GM19240 (cell line): ENCODE measurements at regions not wholly inside any gene's neighbourhood (a gene's known extent, or its start where the extent isn't known, plus 50 kb on each side); places are given as distances from the start of the nearest gene placed in this dataset.

ENCODE experiments used
- DNase-seq: peaks from one replicate; pipeline ENCODE4 v3.0.0; 2011; ENCODE audit warnings: low spot score; ENCODE audit not compliant: insufficient read length

DNA sequence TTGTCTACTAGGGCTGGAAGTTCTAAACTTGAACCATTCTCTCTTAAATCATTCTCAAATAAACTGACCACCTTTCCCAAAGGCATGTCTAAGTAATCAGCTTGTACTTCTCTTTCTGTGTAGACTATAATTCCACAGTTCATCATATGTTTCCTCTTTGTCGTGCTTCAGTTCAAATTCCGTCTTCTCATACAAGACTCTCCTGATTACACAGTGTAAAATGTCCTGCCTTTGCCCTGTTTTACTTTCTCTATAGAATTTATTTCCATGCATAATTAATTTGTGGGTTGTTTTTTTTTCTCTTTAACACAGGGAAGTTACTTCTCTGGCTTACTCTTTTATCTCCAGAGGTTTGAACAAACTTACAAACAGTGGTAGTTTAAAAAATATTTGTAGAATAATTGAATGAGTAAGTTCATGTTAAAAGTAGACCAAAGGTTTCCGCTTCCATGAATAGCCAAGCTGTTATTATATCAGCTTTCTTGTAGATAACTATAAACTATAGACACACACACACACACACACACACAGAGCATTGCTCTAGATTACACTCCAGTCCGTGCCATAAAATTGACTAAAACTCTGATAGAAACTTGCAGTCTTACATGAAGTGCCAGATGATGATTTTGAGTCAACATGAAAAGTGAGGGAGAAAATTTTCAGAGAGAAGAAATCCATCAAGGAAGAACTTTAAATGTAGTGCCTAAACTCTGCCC, 119.0 kb downstream of the SUCNR1 start:
- no peak for DNase-seq

DNA sequence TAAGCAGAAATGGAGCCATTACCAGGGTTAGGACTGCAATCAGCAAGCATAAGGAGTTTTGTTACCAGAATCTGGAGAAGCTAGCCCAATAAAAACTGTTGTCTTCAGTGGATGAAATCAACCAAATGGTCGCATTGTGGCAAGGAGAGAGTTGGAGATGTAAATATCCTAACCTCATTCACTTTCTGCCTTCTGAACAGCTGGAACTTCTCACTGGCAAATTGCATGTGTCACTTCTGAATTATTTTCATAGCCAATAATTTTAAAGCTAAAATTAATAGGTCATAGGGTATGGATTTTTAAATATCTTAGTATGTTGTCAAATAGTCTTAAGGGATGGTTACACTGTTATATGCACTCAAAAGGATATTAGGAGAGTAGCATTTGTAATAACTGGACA, 121.6 kb downstream of the SUCNR1 start:
- DNase-seq: no peak

DNA sequence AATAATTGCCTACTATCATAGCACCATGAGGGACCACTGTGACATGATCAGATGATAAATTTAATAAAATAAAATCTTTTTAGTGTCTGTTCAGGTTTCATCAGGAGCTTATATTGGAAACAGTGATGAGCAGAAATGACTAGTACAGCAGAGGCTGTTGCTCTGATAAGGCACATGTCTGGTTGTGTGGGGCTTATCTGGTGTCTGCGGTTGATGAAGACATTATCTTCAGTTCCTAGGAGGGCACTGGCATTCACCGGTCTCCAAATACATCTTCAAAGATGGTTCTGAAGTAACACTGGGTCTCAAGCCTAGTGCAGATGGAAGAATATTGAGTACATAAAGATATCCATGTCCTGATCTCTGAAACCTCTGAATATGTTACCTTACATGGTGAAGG, 125.3 kb downstream of the SUCNR1 start:
- no peak for DNase-seq

DNA sequence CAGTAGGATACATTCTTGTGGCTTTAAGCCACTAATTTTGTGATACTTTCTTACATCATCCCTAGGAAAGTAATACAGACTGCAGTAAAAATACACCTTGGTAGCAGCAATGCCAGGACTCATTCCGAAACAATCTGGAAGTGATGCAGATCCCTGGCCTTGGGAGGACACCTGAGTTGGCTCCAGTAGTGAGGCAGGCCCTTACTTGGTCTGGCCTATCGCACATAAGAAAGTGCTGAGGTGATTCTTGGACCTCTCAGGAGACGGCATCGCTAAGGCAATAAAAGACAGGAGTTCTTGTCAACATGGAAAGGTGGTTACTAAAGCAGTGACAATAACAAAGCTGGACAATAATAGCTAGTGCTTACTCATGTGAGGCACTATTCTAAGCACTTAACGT, 126.5 kb downstream of the SUCNR1 start:
- DNase-seq: no peak

DNA sequence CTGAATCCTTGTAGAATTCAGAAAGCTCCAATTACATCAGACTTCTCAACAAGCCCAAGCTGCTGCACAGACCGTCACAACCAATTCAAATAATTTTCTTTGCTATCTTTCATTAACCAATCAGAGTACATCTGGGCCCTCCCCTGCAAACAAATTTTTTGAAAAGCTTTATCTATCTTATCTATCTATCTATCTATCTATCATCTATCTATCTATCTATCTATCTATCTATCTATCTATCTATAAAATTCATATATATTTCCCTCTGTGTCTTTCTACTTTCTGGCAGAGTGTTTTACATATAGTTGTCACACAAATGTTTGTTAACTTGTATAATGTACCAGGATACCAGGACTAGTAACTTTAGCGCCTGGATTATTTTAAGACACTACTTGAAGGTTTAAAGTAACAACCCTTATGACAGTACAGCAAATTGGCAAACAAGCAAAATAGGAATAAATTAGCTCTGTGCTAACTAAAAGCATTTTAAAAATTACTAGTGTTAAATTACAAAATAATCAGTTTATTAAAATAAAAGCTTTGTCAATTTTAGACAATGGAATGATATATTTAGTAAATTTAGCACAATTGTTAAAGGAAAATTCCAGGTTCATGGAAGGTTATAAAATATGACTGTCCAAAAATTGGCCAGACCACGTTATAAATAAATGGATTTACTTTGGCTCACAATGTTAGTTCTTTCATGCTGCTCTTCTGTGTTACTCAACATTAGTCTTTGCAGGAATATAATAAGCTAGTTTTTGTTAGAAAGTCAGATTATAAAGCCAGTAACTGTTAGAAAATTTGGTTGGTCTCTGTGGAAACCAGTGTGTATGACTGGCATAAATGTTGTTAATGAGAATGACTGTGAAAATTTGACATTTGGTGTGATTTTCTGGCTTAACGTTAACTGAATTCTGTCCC, 138.6 kb downstream of the SUCNR1 start:
- no peak for DNase-seq

DNA sequence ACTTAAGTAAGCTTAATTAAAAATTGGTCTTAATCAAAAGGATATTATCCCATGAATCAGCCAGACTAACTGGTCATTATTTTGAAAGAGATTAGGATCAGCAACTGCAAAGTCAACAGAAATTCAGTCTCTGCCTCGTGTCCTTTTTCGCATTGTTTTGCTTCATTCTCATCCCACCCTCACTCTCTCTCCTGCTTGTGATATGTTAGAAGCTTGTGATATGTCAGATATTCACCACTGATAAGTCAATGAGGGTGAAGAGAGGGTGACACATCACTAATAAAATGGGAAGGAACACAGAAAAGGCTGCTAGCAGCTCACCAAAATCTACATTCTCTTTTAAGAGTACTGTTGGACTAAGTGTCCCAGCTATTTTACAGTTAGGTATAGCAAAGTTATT, 146.1 kb downstream of the SUCNR1 start:
- no peak for DNase-seq

DNA sequence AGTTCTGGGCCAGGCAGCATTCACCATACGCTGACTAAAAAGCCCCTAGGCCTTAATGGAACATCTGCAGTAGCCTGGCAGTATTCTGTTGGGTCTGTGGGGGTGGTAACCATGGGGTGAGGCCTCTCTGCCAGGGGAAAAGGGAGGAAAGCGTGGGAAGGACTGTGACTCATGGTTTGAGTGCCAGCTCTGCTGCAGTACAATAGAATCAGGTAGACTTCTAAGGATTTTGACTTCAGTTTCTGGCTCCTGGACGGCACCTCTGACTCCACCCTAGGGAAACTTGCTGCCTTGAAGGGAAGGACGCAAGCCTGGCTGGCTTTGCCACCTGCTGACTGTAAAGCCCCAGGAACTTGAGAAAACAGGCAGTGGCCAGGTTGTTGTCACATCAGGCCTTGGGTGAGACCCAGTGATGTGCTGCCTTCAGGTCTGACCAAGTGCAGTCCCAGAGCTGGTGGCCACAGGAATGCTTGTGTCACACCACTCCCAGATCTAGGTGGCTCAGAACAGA, 148.6 kb downstream of the SUCNR1 start:
- no peak for DNase-seq

DNA sequence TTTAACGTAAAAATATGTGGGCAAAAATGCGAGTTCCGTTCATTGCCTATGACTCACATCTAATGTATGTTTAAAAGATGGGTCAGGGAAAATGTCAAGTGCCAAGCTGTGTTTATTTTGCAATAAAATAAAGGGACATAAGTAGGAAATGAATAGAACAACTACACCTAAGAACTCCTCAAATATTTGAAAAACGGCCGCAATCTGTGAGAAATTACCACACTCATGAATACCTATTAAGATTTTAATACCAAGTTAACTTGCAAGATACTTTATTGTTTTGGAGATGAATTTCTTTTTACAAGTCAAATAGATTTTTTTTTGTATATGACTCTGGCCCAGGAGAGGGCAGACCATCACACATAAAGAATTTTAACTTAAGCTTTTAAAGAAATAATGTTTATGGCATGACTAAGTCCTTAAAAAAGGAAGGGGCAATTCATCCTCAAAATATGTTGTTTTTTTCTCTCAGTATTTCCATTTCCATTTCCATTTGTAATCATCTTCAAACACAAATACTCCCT, 152.7 kb downstream of the SUCNR1 start:
- no peak for DNase-seq

DNA sequence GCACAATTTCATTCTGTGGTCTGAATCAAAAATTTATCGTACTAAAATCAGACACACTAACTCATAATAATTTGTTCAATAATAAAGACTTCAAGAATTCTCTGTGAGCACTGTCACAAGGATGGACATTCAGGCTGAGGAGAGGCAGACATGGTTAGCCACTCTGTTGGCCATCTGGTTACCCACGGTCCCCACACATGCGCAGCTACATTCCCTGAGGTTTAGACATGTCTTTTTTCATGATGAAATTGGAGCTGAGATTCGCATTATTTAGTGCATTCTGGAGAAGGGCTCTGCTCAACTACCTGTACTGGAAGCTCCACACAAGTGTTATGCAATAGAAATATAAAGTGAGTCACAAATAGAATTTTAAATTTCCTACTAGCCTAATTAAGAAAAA, 156.9 kb downstream of the SUCNR1 start:
- no peak for DNase-seq

DNA sequence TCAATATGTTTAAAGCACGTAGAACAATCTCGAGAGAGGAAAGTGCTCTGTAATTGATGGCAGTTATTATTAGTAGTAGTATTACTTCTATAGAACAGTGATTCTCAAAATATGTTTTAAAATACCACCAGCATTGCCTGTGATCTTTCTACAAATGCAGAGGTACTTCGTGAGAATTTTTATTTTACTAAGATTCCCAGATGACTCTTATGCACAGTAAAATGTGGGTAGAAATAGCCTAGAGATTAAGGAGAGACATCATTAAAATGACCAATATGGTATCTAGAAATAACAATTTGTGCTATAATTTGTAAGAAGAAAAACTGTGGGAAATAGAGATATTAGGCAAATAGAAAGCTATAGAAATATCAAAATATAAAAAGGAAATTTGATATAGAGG, 157.9 kb downstream of the SUCNR1 start:
- DNase-seq: no peak

DNA sequence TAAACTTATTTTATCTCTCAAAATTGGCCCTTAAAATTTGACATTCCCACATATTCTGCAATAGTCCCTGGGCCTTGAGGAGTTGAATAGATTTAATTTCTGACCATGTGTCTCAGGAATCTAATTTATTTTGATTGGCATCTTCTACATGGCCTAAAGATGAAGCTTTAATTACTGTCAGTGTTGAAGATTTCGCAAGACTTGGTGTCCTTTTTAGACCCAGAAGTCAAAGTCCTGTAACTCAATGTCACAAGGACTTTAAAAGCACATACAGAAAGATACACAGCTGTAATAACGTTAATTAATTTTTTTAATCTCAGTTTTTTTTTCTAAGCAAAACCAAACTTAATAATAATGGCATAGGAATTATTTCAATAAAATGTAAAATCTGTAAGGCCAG, 163.9 kb downstream of the SUCNR1 start:
- DNase-seq: no peak

DNA sequence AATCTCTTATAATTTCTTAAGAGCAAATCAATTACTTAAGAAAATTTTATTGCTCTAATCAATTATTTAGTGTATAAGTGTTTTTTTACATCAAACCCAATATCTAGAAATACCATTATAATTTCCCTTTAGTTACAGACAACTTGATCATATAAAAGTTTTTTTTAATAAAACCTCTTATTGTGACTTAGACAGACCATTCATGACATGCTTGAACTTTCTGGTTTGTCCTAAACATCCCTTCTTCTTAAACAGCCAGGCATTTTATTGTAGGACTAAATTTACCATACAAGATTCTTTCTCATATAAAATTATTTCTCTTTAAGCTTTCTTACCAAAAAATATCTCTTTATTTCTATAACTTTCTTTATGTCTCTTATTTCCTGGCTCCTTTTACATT, 164.5 kb downstream of the SUCNR1 start:
- no peak for DNase-seq

DNA sequence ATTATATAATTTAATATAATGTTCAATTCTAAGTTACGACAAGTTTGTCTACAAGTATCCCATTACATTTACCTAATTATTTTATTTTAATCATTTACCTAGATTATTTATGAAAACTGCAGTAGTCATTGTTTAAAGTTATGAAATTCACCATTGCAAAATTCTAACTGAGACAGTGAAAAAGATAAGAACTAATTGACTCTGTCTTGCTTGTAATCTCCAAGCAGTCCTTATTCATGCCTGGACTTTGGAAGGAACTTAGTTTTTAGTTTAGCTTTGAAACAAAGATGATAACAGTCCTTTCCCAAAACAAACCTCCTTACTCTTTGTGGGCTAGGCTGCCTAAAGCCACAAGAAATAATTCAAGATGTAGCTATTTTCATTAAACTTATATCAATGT, 165.0 kb downstream of the SUCNR1 start:
- DNase-seq: no peak

DNA sequence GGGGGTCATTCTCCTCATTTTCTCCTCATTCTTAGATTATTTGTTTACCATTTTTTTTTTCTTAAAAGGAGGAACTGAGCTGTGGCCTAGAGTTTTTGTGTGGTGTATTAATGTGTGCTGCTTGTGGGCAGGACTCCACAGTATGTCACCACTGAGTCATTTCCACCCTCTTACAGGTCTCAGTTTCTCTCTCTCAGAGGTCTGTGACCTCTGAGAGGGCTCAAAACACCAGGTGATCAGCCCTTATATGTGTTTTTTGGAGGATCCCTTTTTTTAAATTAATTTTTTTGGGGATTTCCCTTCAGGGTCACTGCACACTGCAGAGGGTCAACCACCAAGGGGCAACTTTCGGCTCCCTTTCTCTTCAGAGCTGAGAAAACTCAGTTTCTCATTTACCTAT, 166.4 kb downstream of the SUCNR1 start:
- no peak for DNase-seq

DNA sequence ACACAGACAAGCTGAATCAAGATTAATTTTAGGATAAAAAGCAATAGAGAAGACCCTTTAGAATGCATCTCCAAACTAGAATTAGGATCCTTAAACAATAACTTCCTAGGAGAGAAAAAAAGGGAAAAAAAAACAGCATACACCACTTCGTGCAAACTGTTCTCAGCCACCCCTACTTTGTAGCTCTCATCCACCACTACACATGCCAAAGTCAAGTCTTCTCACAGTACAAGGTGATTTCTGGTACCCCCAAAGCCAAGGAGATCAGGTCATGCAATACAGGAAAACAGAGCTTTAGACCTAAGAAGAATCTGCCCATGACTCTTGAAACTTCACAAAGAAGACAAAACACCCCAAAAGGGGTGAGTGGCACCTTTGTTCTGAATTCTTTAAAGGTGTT, 166.9 kb downstream of the SUCNR1 start:
- DNase-seq: no peak

DNA sequence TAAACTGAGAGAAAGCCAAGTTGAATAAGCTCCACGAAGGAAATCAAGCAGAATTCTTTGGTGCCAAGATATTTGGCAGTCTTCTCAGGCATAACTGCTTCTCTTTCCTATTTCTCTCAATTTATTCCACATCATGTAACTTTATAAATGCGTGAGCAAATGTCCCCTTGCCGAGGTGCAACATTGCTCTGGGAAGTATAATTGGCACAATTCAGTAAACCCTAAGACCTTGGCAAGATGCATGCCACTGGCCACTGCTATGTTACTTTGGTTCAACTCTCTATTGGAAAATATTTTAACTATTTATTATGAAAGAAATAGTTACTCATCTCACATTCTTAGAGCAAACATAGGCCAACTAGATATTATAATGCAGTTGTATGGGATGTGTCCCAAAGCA, 170.2 kb downstream of the SUCNR1 start:
- DNase-seq: no peak

DNA sequence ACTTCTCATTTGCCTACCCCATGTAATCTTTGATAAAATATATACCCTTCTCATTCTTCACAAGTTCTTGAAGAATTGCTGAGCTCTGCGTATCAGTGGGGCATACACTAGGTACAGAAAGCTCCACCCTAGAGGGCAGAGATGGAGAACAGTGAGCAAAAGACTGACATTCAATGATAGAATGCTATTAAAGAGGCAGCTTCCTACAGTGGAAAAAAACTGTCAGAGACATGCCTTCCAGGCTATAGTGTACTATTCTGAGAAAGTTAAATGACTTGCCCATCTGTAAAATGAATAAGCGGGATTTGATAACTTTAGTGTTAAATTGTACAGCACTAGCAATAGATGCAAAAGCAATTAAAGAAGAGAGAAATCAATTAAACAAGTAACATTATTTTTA, 172.8 kb downstream of the SUCNR1 start:
- DNase-seq: no peak

DNA sequence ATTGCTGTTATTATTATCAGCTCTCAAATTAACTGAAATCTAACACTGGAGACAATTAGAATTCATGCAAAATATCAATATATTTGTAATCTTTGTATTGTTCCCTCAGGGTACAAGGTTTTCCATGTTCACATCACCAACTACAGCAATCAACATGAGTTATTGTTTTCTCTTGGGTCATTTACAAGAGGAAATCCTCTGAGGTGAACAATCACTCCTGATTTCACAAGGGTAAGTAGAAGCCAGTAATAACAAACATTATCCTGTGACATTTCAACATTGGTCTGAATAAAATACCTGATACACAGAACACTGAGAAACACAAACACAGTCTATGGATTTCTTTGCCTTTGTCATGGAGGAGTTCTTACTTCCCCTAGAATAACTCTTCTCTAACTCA, 174.0 kb downstream of the SUCNR1 start:
- no peak for DNase-seq

DNA sequence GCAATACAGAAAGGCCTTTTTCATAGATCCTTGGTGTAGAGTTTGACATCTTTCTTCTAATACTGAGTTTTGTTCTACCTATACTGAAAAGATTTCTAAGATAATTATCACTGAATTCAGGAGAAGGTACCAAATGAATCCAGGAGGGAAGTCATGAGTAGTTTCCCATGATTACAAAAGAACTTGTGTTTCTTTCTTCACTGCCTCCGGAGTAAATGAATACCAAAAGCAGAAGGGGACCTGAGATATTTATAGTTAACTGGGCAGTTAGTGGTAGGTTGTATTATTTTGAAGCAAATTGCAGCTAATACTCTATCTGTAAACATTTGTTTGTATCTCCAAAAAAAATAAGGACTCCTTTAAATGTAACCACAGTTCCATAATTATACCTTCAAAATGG, 175.4 kb downstream of the SUCNR1 start:
- DNase-seq: no peak

DNA sequence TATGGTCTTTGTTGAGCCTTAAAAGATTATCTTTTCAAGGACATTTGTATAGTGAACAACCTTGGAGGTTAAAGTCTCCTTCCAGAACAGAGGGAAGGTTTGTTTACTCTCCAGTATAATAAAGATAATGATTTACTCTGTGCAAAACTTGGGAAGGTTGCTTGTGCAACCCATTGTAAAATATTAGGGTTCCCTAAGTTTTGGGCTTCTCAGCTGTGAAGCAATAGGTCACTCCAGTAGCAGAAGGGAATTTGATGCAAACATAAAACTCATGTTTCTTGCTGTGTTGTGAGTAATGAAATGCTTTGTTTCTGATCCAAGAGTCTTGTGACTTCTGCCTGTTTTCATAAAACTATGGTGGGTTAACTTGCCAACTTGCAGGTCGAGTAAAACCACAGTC, 177.5 kb downstream of the SUCNR1 start:
- DNase-seq: no peak

DNA sequence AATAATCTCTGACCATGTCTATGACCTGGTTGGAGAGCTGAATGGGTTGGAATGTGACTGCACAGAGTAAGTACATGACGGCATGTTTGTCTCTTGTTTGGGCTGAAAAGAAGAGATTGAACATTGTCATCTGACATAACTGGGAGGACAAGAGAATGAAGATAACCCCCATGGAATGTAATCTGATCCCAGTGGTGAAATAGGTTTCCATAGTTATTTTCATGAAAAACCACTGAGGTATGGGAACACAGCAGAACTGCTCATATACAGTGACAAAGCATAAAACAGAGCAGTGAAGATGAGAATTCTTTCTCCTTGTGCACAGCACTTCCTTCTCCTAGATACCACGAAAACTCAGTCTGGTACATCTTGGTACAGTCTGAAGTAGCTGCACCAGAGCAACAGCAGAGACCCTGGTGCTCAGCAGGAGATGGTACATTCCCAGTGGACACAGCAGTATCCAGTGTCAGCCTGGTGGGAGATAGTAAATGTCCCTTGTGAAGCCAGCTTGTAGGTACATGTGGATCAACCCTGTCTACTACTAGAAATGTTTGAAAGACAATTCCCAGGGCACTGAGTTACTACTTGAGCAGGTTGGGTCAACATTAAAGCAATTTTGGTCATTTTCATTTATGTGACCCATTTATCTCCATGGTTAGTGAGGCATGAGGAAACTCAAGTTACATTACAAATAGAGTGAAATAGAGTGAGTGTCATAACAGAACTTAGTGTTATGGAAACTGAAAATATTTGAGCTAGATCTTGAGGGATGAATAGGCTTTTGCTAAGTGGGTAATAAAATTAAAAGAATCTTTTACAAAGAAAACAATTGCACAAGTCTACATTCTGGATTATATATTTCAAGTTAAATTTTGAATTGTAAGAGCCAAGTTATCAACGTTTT, 178.3 kb downstream of the SUCNR1 start:
- DNase-seq: no peak
